ENCODE measurements at regions not wholly inside any gene's neighbourhood (a gene's known extent, or its start where the extent isn't known, plus 50 kb on each side); places are given as distances from the start of the nearest gene placed in this dataset.

DNA sequence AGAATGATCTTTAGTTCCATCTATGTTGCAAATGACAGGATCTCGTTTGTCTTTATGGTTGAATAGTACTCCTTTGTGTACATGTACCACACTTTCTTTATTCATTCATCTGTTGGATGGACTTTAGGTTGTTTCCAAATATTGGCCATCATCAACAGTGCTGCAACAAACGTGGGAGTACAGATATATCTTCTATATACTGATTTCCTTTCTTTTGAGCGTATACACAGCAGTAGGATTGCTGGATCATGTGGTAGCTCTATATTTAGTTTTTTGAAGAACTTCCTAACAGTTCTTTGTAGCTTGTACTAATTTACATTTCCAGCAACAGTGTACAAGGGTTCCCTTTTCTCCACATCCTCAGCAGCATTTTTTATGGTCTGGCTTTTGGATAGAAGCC, 407.5 kb upstream of the ANO5 start:
- TF ChIP-seq, protein P1, sequence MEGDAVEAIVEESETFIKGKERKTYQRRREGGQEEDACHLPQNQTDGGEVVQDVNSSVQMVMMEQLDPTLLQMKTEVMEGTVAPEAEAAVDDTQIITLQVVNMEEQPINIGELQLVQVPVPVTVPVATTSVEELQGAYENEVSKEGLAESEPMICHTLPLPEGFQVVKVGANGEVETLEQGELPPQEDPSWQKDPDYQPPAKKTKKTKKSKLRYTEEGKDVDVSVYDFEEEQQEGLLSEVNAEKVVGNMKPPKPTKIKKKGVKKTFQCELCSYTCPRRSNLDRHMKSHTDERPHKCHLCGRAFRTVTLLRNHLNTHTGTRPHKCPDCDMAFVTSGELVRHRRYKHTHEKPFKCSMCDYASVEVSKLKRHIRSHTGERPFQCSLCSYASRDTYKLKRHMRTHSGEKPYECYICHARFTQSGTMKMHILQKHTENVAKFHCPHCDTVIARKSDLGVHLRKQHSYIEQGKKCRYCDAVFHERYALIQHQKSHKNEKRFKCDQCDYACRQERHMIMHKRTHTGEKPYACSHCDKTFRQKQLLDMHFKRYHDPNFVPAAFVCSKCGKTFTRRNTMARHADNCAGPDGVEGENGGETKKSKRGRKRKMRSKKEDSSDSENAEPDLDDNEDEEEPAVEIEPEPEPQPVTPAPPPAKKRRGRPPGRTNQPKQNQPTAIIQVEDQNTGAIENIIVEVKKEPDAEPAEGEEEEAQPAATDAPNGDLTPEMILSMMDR (conservative IDR thresholded peaks at IDR 0.05 in 1 of 2, IDR thresholded peaks at IDR 0.05 in 1 of 2; ENCODE audit: low read depth in 1 of 2, low read length in 2 of 2) = no peak
- no peak for TF ChIP-seq EZH2 (IDR thresholded peaks at IDR 0.05; ENCODE audit: low read length, missing control alignments)
